HEK293 (cell line): ENCODE measurements at regions not wholly inside any gene's neighbourhood (a gene's known extent, or its start where the extent isn't known, plus 50 kb on each side); places are given as distances from the start of the nearest gene placed in this dataset.

Source experiments
- CTCF ChIP-seq: fragments of 450-650 bp; formaldehyde crosslinking; IDR thresholded peaks from 2 replicates; pipeline ENCODE4 v1.5.1; 2016; ENCODE audit warnings: missing biosample characterization, missing genetic modification characterization
- EGR2 ChIP-seq: fragments of 450-650 bp; formaldehyde crosslinking; IDR thresholded peaks from 2 replicates; pipeline ENCODE4 v1.5.1; 2016; ENCODE audit warnings: low read depth, missing biosample characterization, missing genetic modification characterization
- REST ChIP-seq: fragments of 450-650 bp; formaldehyde crosslinking; IDR thresholded peaks from 2 replicates; pipeline ENCODE4 v1.5.1; 2016; ENCODE audit warnings: missing biosample characterization, missing genetic modification characterization
- YY1 ChIP-seq: fragments of 450-650 bp; formaldehyde crosslinking; IDR thresholded peaks from 2 replicates; pipeline ENCODE4 v1.5.1; 2018; ENCODE audit warnings: missing biosample characterization, missing genetic modification characterization
- ZNF610 ChIP-seq: fragments of 450-650 bp; formaldehyde crosslinking; IDR thresholded peaks from 2 replicates; pipeline ENCODE4 v1.5.1; 2016; ENCODE audit warnings: missing biosample characterization, missing genetic modification characterization, borderline replicate concordance
- ZNF670 ChIP-seq: fragments of 450-650 bp; formaldehyde crosslinking; IDR thresholded peaks from 2 replicates; pipeline ENCODE4 v1.5.1; 2016; ENCODE audit warnings: missing biosample characterization, missing genetic modification characterization, low read depth
- ZNF704 ChIP-seq: fragments of 450-650 bp; formaldehyde crosslinking; IDR thresholded peaks from 2 replicates; pipeline ENCODE4 v1.5.1; 2016; ENCODE audit warnings: missing biosample characterization, missing genetic modification characterization
- ZNF768 ChIP-seq: fragments of 450-650 bp; formaldehyde crosslinking; IDR thresholded peaks from 2 replicates; pipeline ENCODE4 v1.5.1; 2018; ENCODE audit warnings: missing biosample characterization, mild to moderate bottlenecking, missing genetic modification characterization
- ZNF792 ChIP-seq: fragments of 450-650 bp; formaldehyde crosslinking; IDR thresholded peaks from 2 replicates; pipeline ENCODE4 v1.5.1; 2016; ENCODE audit warnings: missing biosample characterization, missing genetic modification characterization
- ZSCAN30 ChIP-seq: fragments of 450-650 bp; IDR thresholded peaks from 2 replicates; pipeline ENCODE4 v1.5.1; 2018; ENCODE audit warnings: missing biosample characterization, mild to moderate bottlenecking, missing genetic modification characterization, moderate library complexity

GRCh38 chr5:110165366-110165765, 475.6 kb downstream of the MAN2A1 start:
- TF ChIP-seq ZNF704, result no peak
- TF ChIP-seq CTCF (tag by site-specific recombination), result no peak
- no peak for TF ChIP-seq REST (tag by site-specific recombination)
- no peak for TF ChIP-seq ZNF792
- TF ChIP-seq YY1 (tag by site-specific recombination), result no peak
- no peak for TF ChIP-seq ZNF670 (tag by site-specific recombination)
- TF ChIP-seq ZNF768 (tag by site-specific recombination), result no peak
- TF ChIP-seq ZSCAN30, result no peak
- no peak for TF ChIP-seq EGR2
- TF ChIP-seq ZNF610 (tag by site-specific recombination), result no peak
